Left lung (tissue), 4 donors: ENCODE measurements at regions not wholly inside any gene's neighbourhood (a gene's known extent, or its start where the extent isn't known, plus 50 kb on each side); places are given as distances from the start of the nearest gene placed in this dataset.

Experiments
- ATAC-seq: fragments of 200-7000 bp; cut with Tn5 transposase; one replicate; pipeline ENCODE4 v1.9.1; 2020; ENCODE audit warnings: moderate library complexity
- DNase-seq, 4 donors: peaks; one replicate each; pipeline ENCODE4 v3.0.0-alpha.2; 2013 to 2020
- H3K27ac ChIP-seq, 2 donors: fragments of 200-600 bp; sonication (generic) in 1 of 2; one replicate each; pipeline versions ENCODE4 v1.5.0 to v1.8.0; 2020 to 2021
- H3K27me3 ChIP-seq, 2 donors: fragments of 200-600 bp; sonication (generic) in 1 of 2; one replicate each; pipeline versions ENCODE4 v1.5.0 to v1.8.0; 2020 to 2021
- H3K36me3 ChIP-seq, 2 donors: fragments of 200-600 bp; sonication (generic) in 1 of 2; one replicate each; pipeline versions ENCODE4 v1.5.0 to v1.8.0; 2020 to 2021
- H3K4me1 ChIP-seq, 2 donors: fragments of 200-600 bp; one replicate each; pipeline ENCODE4 v1.8.0; 2021
- H3K4me3 ChIP-seq, 2 donors: fragments of 200-600 bp; sonication (generic) in 1 of 2; one replicate each; pipeline versions ENCODE4 v1.5.0 to v1.8.0; 2020 to 2021; ENCODE audit warnings: mild to moderate bottlenecking in 1 of 2
- H3K9me3 ChIP-seq, 2 donors: fragments of 200-600 bp; sonication (generic) in 1 of 2; one replicate each; pipeline versions ENCODE4 v1.5.0 to v1.8.0; 2020 to 2021
- intact Hi-C, 2 donors: fragments of 100-400 bp; cut with DNase I; formaldehyde crosslinking; loops; one replicate each; pipeline versions ENCODE4 v1.11.2 to v1.14.2; 2022
- TF ChIP-seq, protein P1 (sequence below), 2 donors: fragments of 200-600 bp; sonication (generic) in 1 of 2; IDR thresholded peaks; one replicate each; pipeline versions ENCODE4 v1.5.0 to v1.8.0; 2021; ENCODE audit warnings: antibody characterized with exemption in 2 of 2
- donor health status: DM: no; HTN: yes; CAD: no.
- donor health status: DM: no; HTN: no; CAD: no.

DNA sequence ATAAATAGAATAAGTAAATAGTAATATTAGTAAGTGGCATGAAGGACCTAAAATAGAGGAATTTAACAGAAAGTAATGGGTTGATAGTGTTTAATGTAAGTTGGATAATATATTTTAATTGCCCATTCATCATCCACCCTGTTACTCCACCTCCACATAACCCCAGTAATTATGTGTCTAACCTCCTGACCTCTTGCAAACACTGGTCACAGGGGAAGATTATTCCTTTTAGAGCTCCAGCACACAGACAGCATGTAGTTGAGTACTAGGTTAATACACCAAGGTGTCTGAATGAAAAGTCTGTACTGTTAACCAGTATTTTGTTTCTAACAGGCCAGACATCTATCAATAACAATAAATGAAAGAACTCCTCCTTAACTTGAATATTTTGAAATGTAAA lies 92.4 kb upstream of the EYS start:
- ATAC-seq = no peak
- no peak for DNase-seq
- Histone ChIP-seq H3K36me3 (no peaks in the 10 kb centered on the region), H3K27ac (no peak overlapping the region), H3K4me1 (no peaks in the 10 kb centered on the region), H3K9me3 (no peaks in the 10 kb centered on the region), H3K27me3 (no peaks in the 10 kb centered on the region), H3K4me3 (no peak overlapping the region)
- intact Hi-C loops = no loop called here
- TF ChIP-seq, protein P1, sequence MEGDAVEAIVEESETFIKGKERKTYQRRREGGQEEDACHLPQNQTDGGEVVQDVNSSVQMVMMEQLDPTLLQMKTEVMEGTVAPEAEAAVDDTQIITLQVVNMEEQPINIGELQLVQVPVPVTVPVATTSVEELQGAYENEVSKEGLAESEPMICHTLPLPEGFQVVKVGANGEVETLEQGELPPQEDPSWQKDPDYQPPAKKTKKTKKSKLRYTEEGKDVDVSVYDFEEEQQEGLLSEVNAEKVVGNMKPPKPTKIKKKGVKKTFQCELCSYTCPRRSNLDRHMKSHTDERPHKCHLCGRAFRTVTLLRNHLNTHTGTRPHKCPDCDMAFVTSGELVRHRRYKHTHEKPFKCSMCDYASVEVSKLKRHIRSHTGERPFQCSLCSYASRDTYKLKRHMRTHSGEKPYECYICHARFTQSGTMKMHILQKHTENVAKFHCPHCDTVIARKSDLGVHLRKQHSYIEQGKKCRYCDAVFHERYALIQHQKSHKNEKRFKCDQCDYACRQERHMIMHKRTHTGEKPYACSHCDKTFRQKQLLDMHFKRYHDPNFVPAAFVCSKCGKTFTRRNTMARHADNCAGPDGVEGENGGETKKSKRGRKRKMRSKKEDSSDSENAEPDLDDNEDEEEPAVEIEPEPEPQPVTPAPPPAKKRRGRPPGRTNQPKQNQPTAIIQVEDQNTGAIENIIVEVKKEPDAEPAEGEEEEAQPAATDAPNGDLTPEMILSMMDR (IDR thresholded peaks at IDR 0.05) = no peak

DNA sequence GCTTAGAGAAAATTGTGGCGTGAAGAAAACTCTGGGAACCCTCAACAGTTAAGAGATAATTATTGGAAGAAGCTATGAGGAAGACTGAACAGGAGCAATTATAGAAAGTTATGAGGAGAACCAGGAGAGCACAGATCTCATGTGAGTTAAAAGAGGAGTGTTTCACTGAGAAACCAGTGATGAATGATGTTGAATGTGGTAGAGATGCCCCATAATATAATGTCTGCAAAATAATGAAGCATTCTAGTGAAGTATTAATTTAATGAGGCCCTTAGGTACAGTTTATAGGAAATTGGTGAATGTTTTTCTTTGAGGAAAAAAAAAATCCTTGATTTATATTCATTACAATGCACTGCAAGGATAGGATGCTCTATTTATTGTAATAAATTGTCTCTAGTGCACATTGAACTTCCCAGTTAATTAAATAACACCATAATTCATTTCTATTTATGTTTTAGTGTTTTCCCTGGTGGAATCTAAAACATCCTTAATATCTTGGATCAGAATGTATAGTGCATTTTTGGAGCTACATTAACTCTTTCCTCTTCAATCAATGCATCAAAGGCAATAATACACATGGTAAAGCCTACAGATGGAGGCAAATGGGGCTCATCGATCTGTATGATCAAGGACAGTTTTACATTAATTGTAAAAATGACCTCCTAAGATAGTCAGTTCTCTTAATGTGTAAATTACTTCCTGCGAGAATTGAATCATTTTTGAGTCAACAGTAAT lies 91.4 kb upstream of the EYS start:
- no peak for DNase-seq
- intact Hi-C loops = no loop called here
- no peak overlapping the region for H3K27ac ChIP-seq
- H3K9me3 ChIP-seq = peaks cover 0 to 4% of the 10 kb centered on the region in 2 donors
- no peaks in the 10 kb centered on the region for H3K4me1 ChIP-seq
- no peak for ATAC-seq
- no peaks in the 10 kb centered on the region for H3K36me3 ChIP-seq
- no peak overlapping the region for H3K4me3 ChIP-seq
- TF ChIP-seq, protein P1 (IDR thresholded peaks at IDR 0.05) = no peak
- no peaks in the 10 kb centered on the region for H3K27me3 ChIP-seq

DNA sequence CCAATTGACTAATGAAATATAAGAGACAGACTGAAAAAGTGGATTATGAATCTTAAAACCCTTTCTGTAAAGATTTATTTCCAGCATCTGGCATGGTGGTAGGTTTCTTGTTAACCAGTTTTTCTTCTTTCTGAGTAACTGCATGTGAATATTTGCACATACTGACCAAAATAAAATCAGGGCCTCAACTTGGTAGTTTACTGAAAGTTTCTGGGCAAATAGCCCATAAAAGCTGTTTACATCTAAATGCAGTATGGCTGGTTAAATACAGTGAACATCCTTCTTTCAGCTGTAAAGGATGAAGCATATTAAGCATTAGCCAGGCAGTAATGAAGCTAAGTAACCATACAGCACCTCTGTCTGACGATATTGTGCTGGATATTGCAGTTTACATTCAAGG lies 83.6 kb upstream of the EYS start:
- H3K27ac ChIP-seq = no peak overlapping the region
- intact Hi-C loops = no loop called here
- peaks cover 0 to 21% of the 10 kb centered on the region in 2 donors for H3K9me3 ChIP-seq
- no peaks in the 10 kb centered on the region for H3K4me1 ChIP-seq
- TF ChIP-seq, protein P1 (IDR thresholded peaks at IDR 0.05) = no peak
- no peaks in the 10 kb centered on the region for H3K27me3 ChIP-seq
- peak in 2 of 4 donors; percentile 16 to 24 for DNase-seq
- H3K36me3 ChIP-seq = no peaks in the 10 kb centered on the region
- H3K4me3 ChIP-seq = no peak overlapping the region
- no peak for ATAC-seq

DNA sequence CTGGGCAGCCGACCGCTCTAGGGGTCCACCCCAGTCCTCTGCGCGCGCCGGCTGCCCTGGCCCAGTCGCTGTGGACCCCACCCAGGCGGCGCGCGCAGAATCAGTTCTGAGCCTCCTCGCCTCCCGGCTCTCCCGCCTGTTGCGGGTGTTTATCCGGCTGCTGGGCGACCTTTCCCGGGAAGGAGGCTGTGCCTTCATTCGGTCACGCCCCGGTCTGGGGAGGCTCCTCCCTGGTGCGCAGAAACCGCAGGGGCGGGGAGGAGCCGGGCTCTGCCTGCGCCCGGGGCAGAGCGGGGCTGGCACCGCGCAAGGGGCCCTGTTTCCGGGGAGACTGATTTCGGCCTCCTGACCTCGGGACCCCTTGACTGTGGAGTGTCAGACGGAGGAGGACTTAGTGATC lies 80.8 kb upstream of the EYS start:
- intact Hi-C loops = no loop called here
- Histone ChIP-seq H3K4me1 (no peaks in the 10 kb centered on the region), H3K36me3 (no peaks in the 10 kb centered on the region), H3K27ac (no peak overlapping the region), H3K9me3 (peaks cover 0 to 17% of the 10 kb centered on the region in 2 donors), H3K27me3 (no peaks in the 10 kb centered on the region), H3K4me3 (no peak overlapping the region)
- TF ChIP-seq, protein P1 (IDR thresholded peaks at IDR 0.05) = no peak
- ATAC-seq (no peak), DNase-seq (peak in 1 of 4 donors; percentile 58)

DNA sequence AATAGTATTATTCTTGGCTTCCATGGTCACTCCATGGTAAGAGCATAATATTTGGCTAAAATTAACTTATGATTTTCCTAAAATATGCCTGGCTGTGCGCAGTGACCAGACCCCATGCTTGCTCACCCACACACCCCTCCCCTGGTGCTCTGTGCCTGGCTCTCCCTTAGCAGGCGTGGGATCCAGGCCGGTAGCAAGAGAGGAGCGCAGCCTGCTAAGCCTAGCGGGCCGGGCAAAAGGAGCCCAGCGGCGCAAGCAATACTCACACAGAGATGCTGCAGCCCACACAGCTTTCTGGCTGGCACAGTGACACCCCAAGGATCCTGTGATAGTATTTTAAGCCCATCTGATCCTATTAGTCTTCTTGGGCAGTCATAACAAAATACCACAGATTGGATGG lies 79.8 kb upstream of the EYS start:
- no peak overlapping the region for H3K4me3 ChIP-seq
- H3K36me3 ChIP-seq = no peaks in the 10 kb centered on the region
- H3K9me3 ChIP-seq = peaks cover 0 to 17% of the 10 kb centered on the region in 2 donors
- DNase-seq = peak in 1 of 4 donors; percentile 37
- ATAC-seq = no peak
- intact Hi-C loops = no loop called here
- TF ChIP-seq, protein P1 (IDR thresholded peaks at IDR 0.05) = no peak
- H3K27ac ChIP-seq = no peak overlapping the region
- H3K4me1 ChIP-seq = no peaks in the 10 kb centered on the region
- H3K27me3 ChIP-seq = no peaks in the 10 kb centered on the region
